CD4-positive, alpha-beta T cell treated with Interleukin-15 for 1 hour (primary cell): ENCODE measurements at regions not wholly inside any gene's neighbourhood (a gene's known extent, or its start where the extent isn't known, plus 50 kb on each side); places are given as distances from the start of the nearest gene placed in this dataset.
"Not testable (repeated sequence)": the region's sequence is repeated elsewhere in the genome, so short reads cannot be mapped to it uniquely, and the experiment has no call there.

Experiments used
- DNase-seq: peaks from one replicate; pipeline ENCODE4 v3.0.0-alpha.2; 2020

- DNase-seq = no peak
Measured at GRCh38 chr7:16318989-16319915, 102.1 kb downstream of the CRPPA start.

DNA sequence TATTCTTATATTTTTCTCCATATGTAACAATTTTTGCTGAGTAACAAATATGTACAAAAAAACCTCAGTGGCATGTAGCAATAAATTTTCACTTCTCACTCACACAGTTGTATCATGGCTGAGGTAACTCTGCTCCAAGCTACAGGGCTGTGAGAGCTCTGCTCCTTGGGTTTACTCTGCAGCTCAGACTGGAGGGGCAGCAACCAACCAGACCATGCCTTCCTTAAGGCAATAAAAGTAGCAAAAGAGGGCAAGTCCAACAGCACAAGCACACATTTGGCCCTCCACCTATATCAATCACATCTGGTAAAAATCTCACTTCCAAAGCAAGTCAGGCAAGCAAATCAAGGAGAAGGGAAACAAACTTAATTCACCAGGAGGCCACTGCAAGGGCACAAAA is 102.9 kb downstream of the CRPPA start:
- no peak for DNase-seq

DNA sequence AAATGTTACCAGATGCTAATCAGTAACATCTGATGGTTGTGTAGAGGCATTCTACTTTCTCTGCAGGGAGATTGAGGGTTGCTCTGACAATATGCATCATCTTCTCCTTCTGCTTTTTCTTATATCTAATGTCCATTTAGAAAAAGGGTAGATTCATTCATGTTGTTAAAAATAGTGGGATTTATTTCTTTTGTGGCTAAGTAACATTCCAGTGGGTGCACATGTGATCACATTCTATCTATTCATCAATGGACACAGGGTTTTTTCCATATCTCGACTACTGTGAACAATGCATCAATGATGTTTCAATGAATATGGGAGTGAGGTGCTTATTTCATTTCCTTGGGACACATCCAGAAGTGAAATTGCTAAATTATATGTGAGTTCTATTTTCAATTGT is 103.9 kb downstream of the CRPPA start:
- DNase-seq = no peak

DNA sequence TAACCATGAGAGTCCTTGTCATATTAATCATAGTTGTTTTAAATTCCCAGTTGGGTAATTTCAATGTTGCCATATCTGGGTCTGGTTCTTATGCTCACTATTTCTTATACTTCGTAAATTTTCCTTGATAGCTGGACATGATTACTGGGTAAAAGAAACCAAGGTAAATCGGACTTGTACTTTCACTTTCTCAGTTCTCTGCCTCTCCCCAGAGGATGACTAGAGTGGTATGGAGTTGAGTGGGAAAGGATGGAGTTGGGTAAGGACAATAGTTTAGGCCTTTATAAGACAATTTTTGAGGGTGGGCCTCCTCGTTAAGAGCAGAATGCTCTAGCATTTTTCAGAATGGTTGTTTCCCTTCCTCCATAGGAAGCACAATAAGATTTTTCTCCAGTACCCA is 106.1 kb downstream of the CRPPA start:
- no peak for DNase-seq

GRCh38 chr7:16309129-16309528 is 112.2 kb downstream of the CRPPA start:
- no peak for DNase-seq

DNA sequence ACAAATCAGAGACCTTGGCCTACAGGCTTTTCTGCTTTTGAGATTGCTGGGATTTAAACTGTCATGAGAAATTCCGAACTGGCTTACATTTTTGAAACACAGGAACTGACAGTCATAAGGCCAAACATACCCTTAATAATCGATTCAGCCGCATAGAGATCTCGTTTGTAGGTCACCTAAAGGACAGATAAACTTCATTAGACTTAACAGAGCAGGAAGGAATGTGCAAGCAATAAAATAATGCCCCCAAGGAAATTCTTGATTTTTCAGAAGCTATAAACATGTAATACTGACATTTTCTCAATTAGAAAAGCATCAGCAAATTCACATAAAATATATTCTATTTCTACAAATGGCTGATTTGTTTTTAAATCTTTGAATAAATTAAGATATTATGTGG is 120.0 kb downstream of the CRPPA start:
- DNase-seq = no peak

DNA sequence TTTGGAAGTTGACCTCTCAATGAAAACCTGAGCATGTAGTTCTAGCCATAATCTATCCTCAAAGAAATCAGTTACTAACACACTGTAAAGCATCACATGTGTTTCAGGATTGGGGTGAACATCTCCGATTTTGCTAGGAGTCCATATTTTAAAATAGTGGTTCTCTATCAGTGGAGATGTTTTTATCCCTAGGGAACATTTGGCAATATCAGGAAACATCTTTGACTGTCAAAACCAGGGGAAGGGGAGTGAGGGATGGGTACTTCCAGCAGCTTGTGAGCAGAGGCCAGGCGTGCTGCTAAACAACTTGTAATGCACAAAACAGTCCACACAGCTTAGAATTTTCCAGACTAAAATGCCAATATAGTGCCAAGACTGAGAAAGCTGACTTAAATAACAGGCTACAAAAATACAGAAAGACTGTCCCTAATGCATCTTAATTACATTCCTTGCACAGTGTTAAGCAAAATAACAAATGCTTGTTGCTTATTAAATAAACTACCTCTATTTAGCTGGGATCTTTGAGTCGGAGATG is 120.9 kb downstream of the CRPPA start:
- no peak for DNase-seq

DNA sequence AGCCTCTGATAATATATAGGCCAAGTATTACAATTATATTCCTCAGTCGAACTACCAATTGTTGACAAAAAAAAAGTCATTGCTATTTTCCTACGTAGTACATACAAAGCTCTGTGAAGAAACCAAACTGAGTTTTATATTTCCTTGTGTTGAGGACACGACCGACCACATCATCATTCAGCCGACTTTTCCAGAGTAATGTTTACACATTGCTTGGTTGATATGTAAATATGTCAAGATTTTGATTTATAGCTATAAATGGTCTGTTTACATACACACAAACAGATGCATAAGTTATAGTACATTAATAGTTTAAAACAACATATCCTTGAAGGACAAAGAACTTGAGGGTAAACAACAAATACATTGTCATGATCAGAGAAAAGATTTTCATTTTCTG is 121.5 kb downstream of the CRPPA start:
- no peak for DNase-seq

- DNase-seq = no peak
Measured at GRCh38 chr7:16298221-16298620, 123.1 kb downstream of the CRPPA start.

- no peak for DNase-seq
Measured at GRCh38 chr7:16295558-16295957, 125.8 kb downstream of the CRPPA start.

DNA sequence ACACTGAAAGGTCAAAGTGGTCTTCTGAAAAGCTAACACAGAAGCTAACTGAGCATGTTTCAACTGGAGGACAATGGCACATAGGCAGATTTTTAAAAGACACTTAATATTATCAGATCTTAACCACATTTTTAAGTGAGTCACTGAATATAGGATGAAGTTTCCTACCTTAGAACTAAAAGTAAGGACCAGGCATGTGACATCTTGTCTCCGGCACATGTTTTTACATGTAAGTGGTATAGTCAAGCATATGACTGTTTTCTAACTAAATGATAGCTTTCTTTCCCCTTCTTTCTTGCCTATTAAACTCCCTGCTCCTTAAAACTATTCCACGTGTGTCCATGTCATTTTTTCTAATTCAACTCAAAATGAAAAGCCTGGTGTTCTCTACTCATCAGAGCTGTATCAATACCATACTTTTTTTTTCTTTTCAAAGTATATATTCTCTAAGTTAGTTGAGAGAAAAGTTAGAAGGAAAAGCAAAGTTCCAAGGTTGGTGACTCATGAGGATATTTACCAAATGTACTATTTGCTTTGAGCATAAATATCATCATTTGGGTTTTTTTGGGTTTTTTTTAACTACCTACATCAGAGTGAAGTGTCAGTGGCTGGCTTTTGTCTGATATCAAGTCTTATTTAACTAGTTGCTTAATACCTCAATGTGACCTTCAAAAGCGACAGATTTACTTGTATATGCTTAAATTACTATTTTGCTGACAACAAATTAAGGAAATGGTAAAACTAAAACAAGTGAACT is 127.5 kb downstream of the CRPPA start:
- no peak for DNase-seq

DNA sequence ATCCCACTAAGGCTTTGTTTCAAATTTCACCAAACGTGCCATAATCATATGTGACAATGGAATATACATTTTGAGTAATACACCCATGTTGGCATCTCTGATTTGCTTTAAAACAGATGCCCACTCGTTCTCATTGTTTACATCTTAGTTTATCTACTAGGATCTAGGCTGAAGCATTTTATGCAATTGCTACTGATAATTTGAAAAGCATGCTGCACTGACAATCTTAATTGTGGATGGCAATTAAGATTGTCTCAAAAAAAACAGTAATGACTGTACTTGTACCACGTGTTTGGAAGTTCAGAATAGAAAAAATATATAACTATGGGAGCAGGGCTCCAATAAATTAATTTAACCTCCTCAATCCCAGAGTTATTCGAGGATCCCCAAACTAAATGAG is 136.8 kb downstream of the CRPPA start:
- DNase-seq = no peak

- DNase-seq = no peak
Measured at GRCh38 chr7:16278167-16278787, 143.1 kb downstream of the CRPPA start.

- no peak for DNase-seq
Measured at GRCh38 chr7:16271990-16272665, 149.2 kb downstream of the CRPPA start.

DNA sequence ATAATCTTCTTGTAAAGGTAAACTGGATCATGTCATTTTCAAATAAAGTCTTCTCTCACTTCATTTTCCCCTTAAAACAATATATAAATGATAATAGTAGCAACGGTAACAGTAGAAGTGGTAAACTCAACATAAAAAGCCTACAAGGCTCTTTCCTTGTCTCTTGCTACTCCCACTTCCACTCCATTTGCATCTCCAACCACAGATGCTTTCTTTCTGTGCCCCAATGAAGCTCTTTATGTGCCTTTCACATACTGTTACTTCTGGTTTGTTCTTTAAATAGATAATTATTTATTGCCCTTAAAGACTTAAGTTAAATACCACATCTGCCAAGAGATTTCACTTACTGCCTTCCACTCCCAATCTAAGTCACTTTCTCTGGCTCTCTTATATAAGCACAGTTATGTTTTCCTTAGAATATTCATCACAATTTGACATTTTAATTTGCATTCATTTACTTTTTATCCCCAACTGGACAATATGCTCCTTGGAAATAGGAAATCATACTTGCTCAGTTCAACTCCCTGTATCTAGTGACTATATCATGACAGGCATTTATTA is 149.9 kb downstream of the CRPPA start:
- DNase-seq = no peak

DNA sequence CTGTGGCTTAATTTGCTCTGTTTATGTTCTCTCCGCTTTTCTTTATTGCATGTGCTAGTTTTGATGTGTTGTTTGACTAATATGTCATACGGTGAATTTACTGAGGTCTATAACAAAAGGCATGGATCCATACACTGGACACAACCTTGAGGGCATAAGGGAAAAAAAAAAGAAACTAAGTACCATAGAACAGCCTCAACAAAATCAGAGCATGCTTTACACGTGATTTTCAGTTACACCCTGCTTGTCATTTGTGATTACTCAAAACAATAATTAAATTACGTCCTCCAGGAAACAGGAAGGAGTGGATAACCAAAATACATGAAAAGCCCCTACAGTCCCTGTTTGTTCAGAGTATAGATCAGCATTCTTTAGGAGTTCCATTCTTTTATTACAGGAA is 150.5 kb downstream of the CRPPA start:
- no peak for DNase-seq

- DNase-seq = no peak
Measured at GRCh38 chr7:16268821-16269768, 152.2 kb downstream of the CRPPA start.

GRCh38 chr7:16267953-16268820 is 153.2 kb downstream of the CRPPA start:
- no peak for DNase-seq

DNA sequence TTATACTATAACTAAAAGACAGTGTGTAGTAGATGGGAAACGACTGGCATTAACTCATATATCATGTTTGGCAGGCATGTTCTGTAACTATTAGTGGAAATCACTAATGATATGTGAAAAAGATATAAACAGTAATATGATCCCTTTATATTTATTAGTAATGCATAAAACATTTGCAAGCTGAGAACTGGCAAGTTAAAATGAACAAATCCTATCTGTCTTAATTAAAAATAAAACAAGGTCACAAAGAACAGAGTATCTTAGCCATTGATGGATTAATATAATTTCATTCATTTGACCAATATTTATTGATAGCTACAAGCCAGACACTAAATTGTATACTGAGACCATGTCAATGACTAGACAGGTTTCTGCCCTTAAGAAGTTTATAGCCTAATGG is 154.5 kb downstream of the CRPPA start:
- DNase-seq = no peak

GRCh38 chr7:16266470-16266869 is 154.9 kb downstream of the CRPPA start:
- DNase-seq = not testable (repeated sequence)
